SK-N-SH (cell line): ENCODE measurements at regions not wholly inside any gene's neighbourhood (a gene's known extent, or its start where the extent isn't known, plus 50 kb on each side); places are given as distances from the start of the nearest gene placed in this dataset.

Source experiments
- ELF1 ChIP-seq: IDR thresholded peaks from 2 replicates; pipeline ENCODE4 v1.4.0; 2012
- EP300 ChIP-seq, 2 experiments: IDR thresholded peaks; 2 replicates each; pipeline versions ENCODE4 v1.4.0 to v1.6.1; 2012; ENCODE audit warnings: borderline replicate concordance in 1 of 2, low read depth in 1 of 2, low read length in 1 of 2
- POLR2AphosphoS5 ChIP-seq: IDR thresholded peaks from 2 replicates; pipeline ENCODE4 v1.6.1; 2012; ENCODE audit warnings: low read depth, low read length
- RAD21 ChIP-seq: IDR thresholded peaks from 2 replicates; pipeline ENCODE4 v1.6.1; 2012; ENCODE audit warnings: mild to moderate bottlenecking, low read length
- RXRA ChIP-seq: IDR thresholded peaks from 2 replicates; pipeline ENCODE4 v1.4.0; 2012; ENCODE audit warnings: low read depth, mild to moderate bottlenecking, borderline replicate concordance
- TAF1 ChIP-seq: IDR thresholded peaks from 2 replicates; pipeline ENCODE4 v1.6.1; 2012; ENCODE audit warnings: low read depth, mild to moderate bottlenecking, low read length, moderate library complexity, borderline replicate concordance
- TEAD4 ChIP-seq: IDR thresholded peaks from 2 replicates; pipeline ENCODE4 v1.4.0; 2012; ENCODE audit warnings: mild to moderate bottlenecking, borderline replicate concordance; ENCODE audit not compliant: insufficient read depth
- YY1 ChIP-seq: IDR thresholded peaks from 2 replicates; pipeline ENCODE4 v1.4.0; 2012; ENCODE audit warnings: low read depth, mild to moderate bottlenecking
- TF ChIP-seq, protein P1 (sequence below): fragments of 200-600 bp; sonication (generic); IDR thresholded peaks from 2 replicates; pipeline ENCODE4 v1.6.1; 2017; ENCODE audit warnings: antibody characterized with exemption, mild to moderate bottlenecking, moderate library complexity
- TF ChIP-seq, protein P2 (sequence below): IDR thresholded peaks from 2 replicates; pipeline ENCODE4 v1.6.1; 2012; ENCODE audit warnings: mild to moderate bottlenecking, low read depth, low read length, moderate library complexity
- TF ChIP-seq, protein P3 (sequence below): IDR thresholded peaks from 2 replicates; pipeline ENCODE4 v1.4.0; 2012; ENCODE audit warnings: low read depth

DNA sequence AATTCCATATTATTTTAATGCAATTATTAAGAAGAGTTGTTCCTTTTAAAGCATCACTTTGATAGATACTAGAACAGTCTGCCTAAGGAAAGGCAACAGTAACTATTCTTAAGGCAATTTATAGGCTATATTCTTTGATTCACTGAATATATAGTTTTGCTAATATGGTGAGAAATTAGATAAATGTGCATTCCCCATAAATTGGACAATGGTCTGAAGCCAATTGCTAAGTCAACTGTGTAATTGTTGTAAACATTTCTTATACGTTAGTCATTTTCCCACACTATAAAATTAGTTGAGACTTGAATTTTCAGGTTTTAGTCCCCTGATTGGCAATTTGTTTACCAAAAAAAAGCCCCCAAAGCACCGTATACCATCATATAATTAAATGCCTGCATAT lies 263.0 kb upstream of the NECTIN3 start:
- no peak for TF ChIP-seq TAF1
- TF ChIP-seq, protein P1, sequence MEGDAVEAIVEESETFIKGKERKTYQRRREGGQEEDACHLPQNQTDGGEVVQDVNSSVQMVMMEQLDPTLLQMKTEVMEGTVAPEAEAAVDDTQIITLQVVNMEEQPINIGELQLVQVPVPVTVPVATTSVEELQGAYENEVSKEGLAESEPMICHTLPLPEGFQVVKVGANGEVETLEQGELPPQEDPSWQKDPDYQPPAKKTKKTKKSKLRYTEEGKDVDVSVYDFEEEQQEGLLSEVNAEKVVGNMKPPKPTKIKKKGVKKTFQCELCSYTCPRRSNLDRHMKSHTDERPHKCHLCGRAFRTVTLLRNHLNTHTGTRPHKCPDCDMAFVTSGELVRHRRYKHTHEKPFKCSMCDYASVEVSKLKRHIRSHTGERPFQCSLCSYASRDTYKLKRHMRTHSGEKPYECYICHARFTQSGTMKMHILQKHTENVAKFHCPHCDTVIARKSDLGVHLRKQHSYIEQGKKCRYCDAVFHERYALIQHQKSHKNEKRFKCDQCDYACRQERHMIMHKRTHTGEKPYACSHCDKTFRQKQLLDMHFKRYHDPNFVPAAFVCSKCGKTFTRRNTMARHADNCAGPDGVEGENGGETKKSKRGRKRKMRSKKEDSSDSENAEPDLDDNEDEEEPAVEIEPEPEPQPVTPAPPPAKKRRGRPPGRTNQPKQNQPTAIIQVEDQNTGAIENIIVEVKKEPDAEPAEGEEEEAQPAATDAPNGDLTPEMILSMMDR, result no peak
- TF ChIP-seq, protein P2, sequence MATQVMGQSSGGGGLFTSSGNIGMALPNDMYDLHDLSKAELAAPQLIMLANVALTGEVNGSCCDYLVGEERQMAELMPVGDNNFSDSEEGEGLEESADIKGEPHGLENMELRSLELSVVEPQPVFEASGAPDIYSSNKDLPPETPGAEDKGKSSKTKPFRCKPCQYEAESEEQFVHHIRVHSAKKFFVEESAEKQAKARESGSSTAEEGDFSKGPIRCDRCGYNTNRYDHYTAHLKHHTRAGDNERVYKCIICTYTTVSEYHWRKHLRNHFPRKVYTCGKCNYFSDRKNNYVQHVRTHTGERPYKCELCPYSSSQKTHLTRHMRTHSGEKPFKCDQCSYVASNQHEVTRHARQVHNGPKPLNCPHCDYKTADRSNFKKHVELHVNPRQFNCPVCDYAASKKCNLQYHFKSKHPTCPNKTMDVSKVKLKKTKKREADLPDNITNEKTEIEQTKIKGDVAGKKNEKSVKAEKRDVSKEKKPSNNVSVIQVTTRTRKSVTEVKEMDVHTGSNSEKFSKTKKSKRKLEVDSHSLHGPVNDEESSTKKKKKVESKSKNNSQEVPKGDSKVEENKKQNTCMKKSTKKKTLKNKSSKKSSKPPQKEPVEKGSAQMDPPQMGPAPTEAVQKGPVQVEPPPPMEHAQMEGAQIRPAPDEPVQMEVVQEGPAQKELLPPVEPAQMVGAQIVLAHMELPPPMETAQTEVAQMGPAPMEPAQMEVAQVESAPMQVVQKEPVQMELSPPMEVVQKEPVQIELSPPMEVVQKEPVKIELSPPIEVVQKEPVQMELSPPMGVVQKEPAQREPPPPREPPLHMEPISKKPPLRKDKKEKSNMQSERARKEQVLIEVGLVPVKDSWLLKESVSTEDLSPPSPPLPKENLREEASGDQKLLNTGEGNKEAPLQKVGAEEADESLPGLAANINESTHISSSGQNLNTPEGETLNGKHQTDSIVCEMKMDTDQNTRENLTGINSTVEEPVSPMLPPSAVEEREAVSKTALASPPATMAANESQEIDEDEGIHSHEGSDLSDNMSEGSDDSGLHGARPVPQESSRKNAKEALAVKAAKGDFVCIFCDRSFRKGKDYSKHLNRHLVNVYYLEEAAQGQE, result no peak
- TF ChIP-seq ELF1, result no peak
- TF ChIP-seq, protein P3, sequence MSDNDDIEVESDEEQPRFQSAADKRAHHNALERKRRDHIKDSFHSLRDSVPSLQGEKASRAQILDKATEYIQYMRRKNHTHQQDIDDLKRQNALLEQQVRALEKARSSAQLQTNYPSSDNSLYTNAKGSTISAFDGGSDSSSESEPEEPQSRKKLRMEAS, result no peak
- no peak for TF ChIP-seq EP300 (IDR thresholded peaks at IDR 0.05; ENCODE audit: borderline replicate concordance in 1 of 2, low read depth in 1 of 2, low read length in 1 of 2)
- no peak for TF ChIP-seq POLR2AphosphoS5
- TF ChIP-seq TEAD4, result no peak
- no peak for TF ChIP-seq YY1
- no peak for TF ChIP-seq RAD21
- TF ChIP-seq RXRA, result no peak
